ENCODE measurements at regions not wholly inside any gene's neighbourhood (a gene's known extent, or its start where the extent isn't known, plus 50 kb on each side); places are given as distances from the start of the nearest gene placed in this dataset.
"Not testable (repeated sequence)": the region's sequence is repeated elsewhere in the genome, so short reads cannot be mapped to it uniquely, and the experiment has no call there.

GRCh38 chr1:208997053-208997452 is 586.5 kb upstream of the CAMK1G start:
- not testable (repeated sequence) for H3K36me3 Mint-ChIP-seq (ENCODE audit: insufficient read depth); H3K4me1 Mint-ChIP-seq (ENCODE audit: low read depth); H3K27me3 Mint-ChIP-seq (ENCODE audit: low read depth); H3K9me3 Mint-ChIP-seq; DNase-seq; ATAC-seq; H3K4me3 Mint-ChIP-seq

GRCh38 chr1:208997726-208998312 is 585.7 kb upstream of the CAMK1G start:
- DNase-seq (no peak), ATAC-seq (no peak)
- no peak overlapping the region for H3K4me3 Mint-ChIP-seq
- no peaks in the 10 kb centered on the region for H3K4me1 Mint-ChIP-seq (ENCODE audit: low read depth)
- no peaks in the 10 kb centered on the region for H3K36me3 Mint-ChIP-seq (ENCODE audit: insufficient read depth)
- peaks cover 4% of the 10 kb centered on the region for H3K27me3 Mint-ChIP-seq (ENCODE audit: low read depth)
- H3K9me3 Mint-ChIP-seq: no peaks in the 10 kb centered on the region

DNA sequence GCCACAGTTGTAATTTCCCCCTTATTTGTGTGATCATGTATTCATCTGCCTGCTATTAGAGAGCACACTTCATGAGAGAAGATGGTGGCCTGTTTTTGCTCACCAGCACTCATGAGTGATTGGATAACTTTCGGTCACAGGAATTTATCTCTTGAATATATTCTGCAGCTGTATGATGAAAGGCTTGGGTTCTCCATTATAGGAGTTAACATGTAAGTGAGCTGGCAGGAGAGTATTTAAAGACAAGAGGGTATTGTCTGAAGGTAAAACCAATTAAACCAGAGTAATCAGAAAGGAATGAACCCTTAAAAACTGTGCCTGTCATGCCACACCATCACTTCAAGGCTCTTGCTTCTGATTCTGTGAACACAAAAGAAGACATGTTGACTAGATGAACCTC is 574.9 kb upstream of the CAMK1G start:
- Mint-ChIP-seq H3K4me3 (no peak overlapping the region), H3K4me1 (ENCODE audit: low read depth) (no peaks in the 10 kb centered on the region), H3K36me3 (ENCODE audit: insufficient read depth) (no peaks in the 10 kb centered on the region), H3K27me3 (ENCODE audit: low read depth) (peaks cover 2% of the 10 kb centered on the region), H3K9me3 (no peaks in the 10 kb centered on the region)
- no peak for DNase-seq
- no peak for ATAC-seq

DNA sequence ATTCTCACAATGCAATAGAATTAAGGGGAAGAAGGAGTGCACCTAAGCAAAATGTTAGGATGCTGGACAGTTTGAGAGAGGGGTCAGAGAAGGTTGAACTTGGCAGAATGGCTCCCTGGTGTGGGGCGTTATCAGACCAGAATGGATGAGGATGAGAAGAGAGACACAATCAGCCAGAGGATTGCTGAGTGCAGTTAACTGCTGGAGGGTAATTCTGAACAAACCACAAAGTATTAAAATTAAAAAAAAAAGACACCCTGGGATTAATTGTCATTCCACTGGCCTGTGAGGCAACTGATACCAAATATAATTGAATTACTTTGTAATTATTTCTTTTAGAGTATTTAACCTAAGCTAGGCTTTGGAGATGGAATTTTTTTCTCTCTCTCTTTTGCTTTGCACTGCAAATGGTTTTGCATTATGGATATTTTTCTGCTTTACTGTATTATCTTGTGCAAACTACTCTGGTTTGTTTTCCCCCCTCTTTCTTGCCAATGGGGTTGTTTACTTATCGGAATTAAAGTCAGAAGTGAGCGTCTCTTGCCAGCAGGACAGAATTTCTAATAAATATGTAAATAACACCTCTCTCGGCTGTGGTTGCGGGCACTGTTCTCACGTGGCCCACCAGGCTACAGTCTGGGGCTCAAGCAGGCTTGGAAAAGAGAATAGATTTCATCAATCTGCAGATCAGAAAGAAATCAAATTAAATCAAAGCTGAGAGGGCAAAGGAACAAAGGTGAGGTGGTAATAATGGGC is 572.9 kb upstream of the CAMK1G start:
- H3K36me3 Mint-ChIP-seq (ENCODE audit: insufficient read depth): no peaks in the 10 kb centered on the region
- H3K27me3 Mint-ChIP-seq (ENCODE audit: low read depth): peaks cover 2% of the 10 kb centered on the region
- DNase-seq (no peak), ATAC-seq (no peak)
- H3K9me3 Mint-ChIP-seq: no peaks in the 10 kb centered on the region
- no peaks in the 10 kb centered on the region for H3K4me1 Mint-ChIP-seq (ENCODE audit: low read depth)
- no peak overlapping the region for H3K4me3 Mint-ChIP-seq

GRCh38 chr1:209012443-209013196 is 570.9 kb upstream of the CAMK1G start:
- H3K4me3 Mint-ChIP-seq: no peak overlapping the region

GRCh38 chr1:209015092-209015491 is 568.4 kb upstream of the CAMK1G start:
- ATAC-seq (no peak), DNase-seq (no peak)
- no peaks in the 10 kb centered on the region for H3K4me1 Mint-ChIP-seq (ENCODE audit: low read depth)
- peaks cover 2% of the 10 kb centered on the region for H3K27me3 Mint-ChIP-seq (ENCODE audit: low read depth)
- no peaks in the 10 kb centered on the region for H3K9me3 Mint-ChIP-seq
- no peak overlapping the region for H3K4me3 Mint-ChIP-seq
- no peaks in the 10 kb centered on the region for H3K36me3 Mint-ChIP-seq (ENCODE audit: insufficient read depth)

More at GRCh38 chr1:209012443-209013196, 570.9 kb upstream of the CAMK1G start:
- ATAC-seq (no peak), DNase-seq (no peak)
- H3K36me3 Mint-ChIP-seq (ENCODE audit: insufficient read depth): no peaks in the 10 kb centered on the region
- H3K27me3 Mint-ChIP-seq (ENCODE audit: low read depth): peaks cover 2% of the 10 kb centered on the region
- H3K4me1 Mint-ChIP-seq (ENCODE audit: low read depth): no peaks in the 10 kb centered on the region
- no peaks in the 10 kb centered on the region for H3K9me3 Mint-ChIP-seq

- H3K36me3 Mint-ChIP-seq (ENCODE audit: insufficient read depth): no peaks in the 10 kb centered on the region
- ATAC-seq: no peak
- DNase-seq: no peak
- no peaks in the 10 kb centered on the region for H3K4me1 Mint-ChIP-seq (ENCODE audit: low read depth)
- no peaks in the 10 kb centered on the region for H3K27me3 Mint-ChIP-seq (ENCODE audit: low read depth)
- peaks cover 3% of the 10 kb centered on the region for H3K9me3 Mint-ChIP-seq
- no peak overlapping the region for H3K4me3 Mint-ChIP-seq
Measured at GRCh38 chr1:209021622-209022021, 561.9 kb upstream of the CAMK1G start.

- no peaks in the 10 kb centered on the region for H3K27me3 Mint-ChIP-seq (ENCODE audit: low read depth)
- no peaks in the 10 kb centered on the region for H3K36me3 Mint-ChIP-seq (ENCODE audit: insufficient read depth)
- peaks cover 9% of the 10 kb centered on the region for H3K9me3 Mint-ChIP-seq
- DNase-seq: no peak
- no peak overlapping the region for H3K4me3 Mint-ChIP-seq
- no peak for ATAC-seq
- no peaks in the 10 kb centered on the region for H3K4me1 Mint-ChIP-seq (ENCODE audit: low read depth)
Measured at GRCh38 chr1:209023790-209024189, 559.7 kb upstream of the CAMK1G start.

DNA sequence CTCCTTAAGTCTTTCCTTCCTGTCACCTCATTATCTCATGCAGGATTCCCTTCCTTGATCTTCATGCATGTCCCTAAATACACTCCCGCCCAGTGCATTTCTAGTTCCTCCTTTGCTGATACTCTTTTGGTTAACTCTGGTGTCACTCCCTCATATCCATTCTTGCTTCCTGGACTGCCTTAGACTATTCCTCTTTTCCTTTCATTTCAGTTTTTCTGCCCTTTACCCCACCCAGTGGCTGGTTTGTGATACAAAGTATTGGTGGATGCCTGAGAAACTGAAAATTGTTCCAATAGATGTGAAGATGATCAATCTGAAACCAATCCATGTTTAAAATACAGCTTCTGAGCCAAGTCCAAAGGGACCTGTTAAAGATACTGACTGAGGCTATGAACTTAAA is 553.8 kb upstream of the CAMK1G start:
- DNase-seq (no peak), ATAC-seq (no peak)
- H3K9me3 Mint-ChIP-seq: peaks cover 6% of the 10 kb centered on the region
- no peaks in the 10 kb centered on the region for H3K36me3 Mint-ChIP-seq (ENCODE audit: insufficient read depth)
- H3K4me3 Mint-ChIP-seq: no peak overlapping the region
- H3K27me3 Mint-ChIP-seq (ENCODE audit: low read depth): peaks cover 3% of the 10 kb centered on the region
- no peaks in the 10 kb centered on the region for H3K4me1 Mint-ChIP-seq (ENCODE audit: low read depth)

DNA sequence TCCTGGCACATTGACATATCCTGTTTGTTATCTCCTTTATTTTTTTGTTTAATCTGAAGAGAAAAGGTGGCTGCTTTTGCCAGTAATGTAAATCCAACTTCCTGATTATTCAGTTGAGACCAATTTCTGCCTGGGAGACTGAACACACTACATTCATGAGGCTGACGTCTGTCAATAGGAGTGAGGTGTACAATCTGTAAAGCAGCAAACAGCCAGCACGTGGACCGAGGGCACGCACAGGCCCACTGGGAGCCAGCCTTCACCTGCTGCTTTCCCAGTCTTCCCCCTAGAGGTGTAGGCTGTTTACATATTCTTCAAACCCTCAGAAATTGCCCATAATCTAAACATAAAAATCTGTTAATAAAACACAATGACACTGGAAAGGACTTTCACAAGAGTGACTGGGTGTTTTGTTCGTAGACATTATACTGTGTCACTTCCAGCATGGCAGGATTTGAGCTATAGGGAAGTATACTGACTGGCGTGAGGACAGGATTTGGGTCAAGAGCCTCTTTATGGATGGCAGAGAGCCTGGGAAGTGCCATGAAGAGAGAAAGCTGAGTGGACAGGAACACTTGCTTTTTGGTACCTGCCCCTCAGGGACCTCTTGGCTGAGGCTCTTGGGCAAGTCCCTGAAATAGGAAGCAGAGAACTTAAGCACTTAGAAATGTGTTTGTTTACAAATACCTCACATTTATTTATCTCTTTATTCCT is 552.9 kb upstream of the CAMK1G start:
- H3K27me3 Mint-ChIP-seq (ENCODE audit: low read depth): peaks cover 3% of the 10 kb centered on the region
- ATAC-seq (no peak), DNase-seq (no peak)
- H3K4me1 Mint-ChIP-seq (ENCODE audit: low read depth): no peaks in the 10 kb centered on the region
- H3K4me3 Mint-ChIP-seq: no peak overlapping the region
- H3K9me3 Mint-ChIP-seq: peaks cover 6% of the 10 kb centered on the region
- no peaks in the 10 kb centered on the region for H3K36me3 Mint-ChIP-seq (ENCODE audit: insufficient read depth)

DNA sequence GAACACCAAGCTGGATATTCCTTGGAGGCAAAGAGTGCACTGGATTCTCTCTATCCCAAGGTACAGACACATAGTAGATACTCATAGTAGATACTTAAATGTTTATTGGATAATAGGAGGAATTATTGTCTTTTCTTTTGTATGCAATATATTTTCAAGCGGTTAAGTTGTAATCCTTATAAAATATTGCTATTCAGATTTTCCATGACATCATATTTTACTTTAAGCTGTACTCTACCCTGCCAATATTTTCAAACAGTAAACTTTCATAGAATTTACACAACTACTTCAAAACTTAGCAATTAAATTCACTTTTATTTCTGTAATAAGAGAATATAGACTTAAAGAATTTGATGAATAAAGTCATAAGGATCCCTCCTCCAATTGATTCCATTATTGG is 546.5 kb upstream of the CAMK1G start:
- no peaks in the 10 kb centered on the region for H3K36me3 Mint-ChIP-seq (ENCODE audit: insufficient read depth)

GRCh38 chr1:209038316-209038715 is 545.2 kb upstream of the CAMK1G start:
- DNase-seq (no peak), ATAC-seq (no peak)
- no peaks in the 10 kb centered on the region for H3K4me1 Mint-ChIP-seq (ENCODE audit: low read depth)
- peaks cover 3% of the 10 kb centered on the region for H3K27me3 Mint-ChIP-seq (ENCODE audit: low read depth)
- peaks cover 3% of the 10 kb centered on the region for H3K9me3 Mint-ChIP-seq
- H3K36me3 Mint-ChIP-seq (ENCODE audit: insufficient read depth): no peaks in the 10 kb centered on the region
- no peak overlapping the region for H3K4me3 Mint-ChIP-seq

More for the DNA sequence above, 546.5 kb upstream of the CAMK1G start:
- no peak overlapping the region for H3K4me3 Mint-ChIP-seq
- no peaks in the 10 kb centered on the region for H3K9me3 Mint-ChIP-seq
- ATAC-seq (no peak), DNase-seq (no peak)
- H3K27me3 Mint-ChIP-seq (ENCODE audit: low read depth): peaks cover 3% of the 10 kb centered on the region
- no peaks in the 10 kb centered on the region for H3K4me1 Mint-ChIP-seq (ENCODE audit: low read depth)

DNA sequence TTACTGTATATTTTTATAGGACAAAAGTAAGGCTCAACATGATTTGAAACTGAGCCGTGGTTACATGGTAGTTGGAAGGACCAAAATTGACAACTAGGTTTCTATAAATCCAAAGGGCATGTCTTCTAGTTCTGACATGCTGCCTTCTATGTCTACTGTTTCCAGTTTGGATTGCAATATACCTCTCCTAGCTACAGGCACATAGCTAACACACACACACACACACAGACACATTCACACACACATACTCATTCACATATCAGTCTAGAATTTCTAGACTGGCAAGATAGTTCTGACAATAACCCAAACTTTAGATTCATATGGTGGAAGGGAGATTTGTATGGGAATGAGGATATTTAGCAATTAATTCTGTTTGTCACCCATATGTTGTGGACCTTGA is 544.8 kb upstream of the CAMK1G start:
- no peak for ATAC-seq
- no peaks in the 10 kb centered on the region for H3K4me1 Mint-ChIP-seq (ENCODE audit: low read depth)
- H3K36me3 Mint-ChIP-seq (ENCODE audit: insufficient read depth): no peaks in the 10 kb centered on the region
- no peak overlapping the region for H3K4me3 Mint-ChIP-seq
- H3K9me3 Mint-ChIP-seq: peaks cover 3% of the 10 kb centered on the region
- H3K27me3 Mint-ChIP-seq (ENCODE audit: low read depth): peaks cover 3% of the 10 kb centered on the region
- no peak for DNase-seq

DNA sequence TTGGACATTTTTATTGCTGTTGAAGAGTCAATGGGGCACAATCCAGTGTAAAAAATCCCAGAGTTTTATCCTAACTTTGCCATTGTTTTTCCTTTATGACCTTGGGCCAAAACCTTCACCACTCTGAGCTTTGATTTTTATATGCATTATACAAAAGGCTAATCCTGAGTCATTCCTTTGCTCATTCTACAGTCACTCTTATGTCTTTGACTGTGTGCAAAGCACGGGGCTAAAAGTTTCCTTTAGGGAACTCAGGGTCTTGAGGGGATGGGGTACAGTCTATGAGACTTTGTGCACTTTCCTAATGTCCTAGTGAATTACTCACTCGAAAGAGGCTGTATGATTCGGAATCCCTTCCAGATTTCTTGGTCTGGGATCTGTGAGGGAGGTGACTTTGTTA is 543.2 kb upstream of the CAMK1G start:
- no peak for ATAC-seq

More for the DNA sequence above, 543.2 kb upstream of the CAMK1G start:
- no peak for DNase-seq
- Mint-ChIP-seq H3K27me3 (ENCODE audit: low read depth) (peaks cover 3% of the 10 kb centered on the region), H3K4me1 (ENCODE audit: low read depth) (no peaks in the 10 kb centered on the region), H3K36me3 (ENCODE audit: insufficient read depth) (no peaks in the 10 kb centered on the region), H3K4me3 (no peak overlapping the region), H3K9me3 (peaks cover 3% of the 10 kb centered on the region)

Data from activated T-cell treated with anti-CD3 and anti-CD28 coated beads, Interleukin-2, amount 50 U/mL, for 4 hours (primary cell).